Breast epithelium (tissue), 4 donors: ENCODE measurements at regions not wholly inside any gene's neighbourhood (a gene's known extent, or its start where the extent isn't known, plus 50 kb on each side); places are given as distances from the start of the nearest gene placed in this dataset.

Source experiments
- DNase-seq, 2 donors: peaks; one replicate each; pipeline ENCODE4 v3.0.0-alpha.2; 2019; ENCODE audit warnings: low spot score in 2 of 2
- H3K27ac ChIP-seq, 2 donors: fragments of 200-600 bp; sonication (generic) in 1 of 2; one replicate each; pipeline ENCODE4 v1.5.1; 2016 to 2019; ENCODE audit warnings: mild to moderate bottlenecking in 1 of 2
- H3K27me3 ChIP-seq, 2 donors: fragments of 200-600 bp; sonication (generic) in 1 of 2; one replicate each; pipeline versions ENCODE4 v1.5.1 to v1.6.0; 2017 to 2019; ENCODE audit warnings: control low read depth in 1 of 2, mild to moderate bottlenecking in 1 of 2
- H3K36me3 ChIP-seq: fragments of 200-600 bp; one replicate; pipeline ENCODE4 v1.5.1; 2019
- H3K4me1 ChIP-seq, 2 donors: fragments of 200-600 bp; sonication (generic); one replicate each; pipeline ENCODE4 v1.5.1; 2016 to 2019; ENCODE audit warnings: control low read depth in 1 of 2
- H3K4me3 ChIP-seq, 3 donors: fragments of 200-600 bp; sonication (generic); 1 replicate in 2 of 3; 2 replicates in 1 of 3; pipeline ENCODE4 v1.5.1; 2016 to 2019; ENCODE audit warnings: mild to moderate bottlenecking in 3 of 3, moderate library complexity in 2 of 3
- H3K9me3 ChIP-seq, 2 donors: fragments of 200-600 bp; sonication (generic) in 1 of 2; one replicate each; pipeline ENCODE4 v1.5.1; 2016 to 2019; ENCODE audit warnings: control low read depth in 1 of 2
- POLR2A ChIP-seq: fragments of 450-650 bp; IDR thresholded peaks from one replicate; pipeline ENCODE4 v1.6.1; 2016; ENCODE audit warnings: antibody characterized with exemption, mild to moderate bottlenecking, moderate library complexity
- POLR2AphosphoS5 ChIP-seq, 3 donors: sonication (generic); formaldehyde crosslinking; IDR thresholded peaks; one replicate each; pipeline ENCODE4 v1.6.1; 2017; ENCODE audit warnings: antibody characterized with exemption in 3 of 3
- intact Hi-C: fragments of 100-400 bp; cut with DNase I; formaldehyde crosslinking; loops from one replicate; pipeline ENCODE4 v1.15.1; 2023; ENCODE audit warnings: low total_unique reads
- TF ChIP-seq, protein P1 (sequence below), 3 donors: fragments of 450-650 bp; IDR thresholded peaks; one replicate each; pipeline ENCODE4 v1.5.1; 2016 to 2017; ENCODE audit warnings: antibody characterized with exemption in 3 of 3, mild to moderate bottlenecking in 3 of 3, moderate library complexity in 3 of 3

DNA sequence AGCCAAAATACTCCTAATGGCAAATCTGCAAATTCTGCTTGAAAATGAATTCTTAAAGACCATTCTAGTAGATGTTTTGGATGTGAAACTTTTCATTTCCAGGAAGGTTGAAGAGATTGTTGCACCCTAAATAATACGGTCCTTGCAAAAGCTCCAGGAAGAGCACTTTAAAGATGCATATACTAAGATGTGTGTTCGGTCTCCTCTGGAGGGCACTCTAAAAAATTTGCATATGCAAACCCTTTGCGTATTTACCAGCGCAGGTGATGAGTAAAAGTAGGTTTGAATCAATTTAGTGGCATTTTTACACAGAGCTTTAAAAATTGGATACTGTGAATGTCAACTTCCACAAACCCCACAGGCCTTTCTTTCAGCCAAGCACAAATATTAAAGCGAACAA is 378.1 kb upstream of the SORCS1 start:
- H3K4me1 ChIP-seq = no peaks in the 10 kb centered on the region
- no peaks in the 10 kb centered on the region for H3K27me3 ChIP-seq
- no peaks in the 10 kb centered on the region for H3K36me3 ChIP-seq
- no peak for DNase-seq
- no peaks in the 10 kb centered on the region for H3K9me3 ChIP-seq
- no peak overlapping the region for H3K27ac ChIP-seq
- intact Hi-C loops = no loop called here
- H3K4me3 ChIP-seq = no peak overlapping the region
- no peak for TF ChIP-seq POLR2A
- TF ChIP-seq, protein P1, sequence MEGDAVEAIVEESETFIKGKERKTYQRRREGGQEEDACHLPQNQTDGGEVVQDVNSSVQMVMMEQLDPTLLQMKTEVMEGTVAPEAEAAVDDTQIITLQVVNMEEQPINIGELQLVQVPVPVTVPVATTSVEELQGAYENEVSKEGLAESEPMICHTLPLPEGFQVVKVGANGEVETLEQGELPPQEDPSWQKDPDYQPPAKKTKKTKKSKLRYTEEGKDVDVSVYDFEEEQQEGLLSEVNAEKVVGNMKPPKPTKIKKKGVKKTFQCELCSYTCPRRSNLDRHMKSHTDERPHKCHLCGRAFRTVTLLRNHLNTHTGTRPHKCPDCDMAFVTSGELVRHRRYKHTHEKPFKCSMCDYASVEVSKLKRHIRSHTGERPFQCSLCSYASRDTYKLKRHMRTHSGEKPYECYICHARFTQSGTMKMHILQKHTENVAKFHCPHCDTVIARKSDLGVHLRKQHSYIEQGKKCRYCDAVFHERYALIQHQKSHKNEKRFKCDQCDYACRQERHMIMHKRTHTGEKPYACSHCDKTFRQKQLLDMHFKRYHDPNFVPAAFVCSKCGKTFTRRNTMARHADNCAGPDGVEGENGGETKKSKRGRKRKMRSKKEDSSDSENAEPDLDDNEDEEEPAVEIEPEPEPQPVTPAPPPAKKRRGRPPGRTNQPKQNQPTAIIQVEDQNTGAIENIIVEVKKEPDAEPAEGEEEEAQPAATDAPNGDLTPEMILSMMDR (IDR thresholded peaks at IDR 0.05) = no peak
- TF ChIP-seq POLR2AphosphoS5 (IDR thresholded peaks at IDR 0.05) = no peak

DNA sequence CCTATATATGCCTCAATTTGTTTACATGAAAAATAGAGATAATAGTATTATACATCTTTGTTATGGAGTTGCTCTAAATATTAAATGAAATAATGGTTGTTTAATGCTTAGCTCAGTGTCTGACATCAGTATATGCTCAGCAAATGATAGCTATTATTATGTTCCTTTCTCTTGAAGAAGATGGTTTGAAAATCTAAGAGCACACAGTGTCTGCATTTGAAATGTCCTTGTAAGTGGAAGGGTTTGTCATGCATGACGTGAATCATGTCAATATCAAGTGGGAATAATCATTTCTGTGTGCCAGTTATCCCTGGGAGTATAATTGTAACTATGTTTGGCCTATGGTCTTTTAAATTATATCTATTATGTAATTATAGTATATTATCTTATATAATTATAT is 377.5 kb upstream of the SORCS1 start:
- Histone ChIP-seq H3K9me3 (no peaks in the 10 kb centered on the region), H3K27ac (no peak overlapping the region), H3K27me3 (no peaks in the 10 kb centered on the region), H3K4me1 (no peaks in the 10 kb centered on the region), H3K4me3 (no peak overlapping the region), H3K36me3 (no peaks in the 10 kb centered on the region)
- TF ChIP-seq, protein P1 (IDR thresholded peaks at IDR 0.05) = no peak
- TF ChIP-seq POLR2AphosphoS5 (IDR thresholded peaks at IDR 0.05) (no peak), POLR2A (no peak)
- DNase-seq = no peak
- intact Hi-C loops = no loop called here

DNA sequence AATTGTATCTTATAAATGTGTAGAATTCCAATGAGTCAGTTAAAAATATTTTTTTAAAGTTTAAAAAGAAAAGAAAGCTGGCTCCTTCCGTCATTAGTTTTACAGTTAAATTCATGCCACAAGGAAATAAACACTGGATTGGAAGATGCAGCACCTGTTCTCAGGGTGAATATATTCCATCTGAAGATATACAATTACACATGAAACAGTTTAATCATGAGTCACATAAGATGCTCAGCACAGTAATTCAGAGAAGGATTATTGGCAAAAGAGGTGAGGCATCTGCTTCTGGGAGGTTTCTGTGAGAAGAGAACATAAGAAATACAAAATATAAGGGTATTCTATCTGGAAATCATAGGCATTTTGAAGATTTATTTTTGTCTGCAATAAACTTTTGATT is 376.5 kb upstream of the SORCS1 start:
- H3K9me3 ChIP-seq = no peaks in the 10 kb centered on the region
- no peak for TF ChIP-seq POLR2A
- TF ChIP-seq, protein P1 (IDR thresholded peaks at IDR 0.05) = no peak
- TF ChIP-seq POLR2AphosphoS5 (IDR thresholded peaks at IDR 0.05) = no peak
- no peaks in the 10 kb centered on the region for H3K4me1 ChIP-seq
- no peak for DNase-seq
- intact Hi-C loops = no loop called here
- H3K27ac ChIP-seq = no peak overlapping the region
- no peak overlapping the region for H3K4me3 ChIP-seq
- H3K27me3 ChIP-seq = no peaks in the 10 kb centered on the region
- no peaks in the 10 kb centered on the region for H3K36me3 ChIP-seq

DNA sequence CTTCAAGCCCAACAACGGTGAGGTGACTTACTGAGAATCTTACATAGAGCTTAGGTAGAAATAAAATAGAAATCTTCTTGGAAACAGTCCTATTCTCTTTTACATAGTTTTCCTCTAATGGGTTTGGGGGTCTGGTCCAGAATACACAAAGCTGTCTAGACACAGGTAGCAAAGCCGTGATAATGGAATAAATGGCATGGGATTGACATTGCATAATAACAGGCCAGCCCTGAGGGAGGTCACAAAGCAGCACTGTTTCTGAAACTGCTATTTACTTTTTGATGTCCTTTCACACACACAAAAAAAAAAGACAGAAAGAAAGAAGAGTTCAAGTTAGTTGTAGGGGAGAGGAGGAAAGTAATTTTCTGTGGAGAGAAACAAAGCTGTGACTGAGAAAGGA is 364.8 kb upstream of the SORCS1 start:
- Histone ChIP-seq H3K36me3 (no peaks in the 10 kb centered on the region), H3K27ac (no peak overlapping the region), H3K4me3 (no peak overlapping the region), H3K4me1 (no peaks in the 10 kb centered on the region), H3K27me3 (no peaks in the 10 kb centered on the region), H3K9me3 (no peaks in the 10 kb centered on the region)
- TF ChIP-seq POLR2A (no peak), POLR2AphosphoS5 (IDR thresholded peaks at IDR 0.05) (no peak)
- TF ChIP-seq, protein P1 (IDR thresholded peaks at IDR 0.05) = no peak
- DNase-seq = no peak
- intact Hi-C loops = no loop called here

DNA sequence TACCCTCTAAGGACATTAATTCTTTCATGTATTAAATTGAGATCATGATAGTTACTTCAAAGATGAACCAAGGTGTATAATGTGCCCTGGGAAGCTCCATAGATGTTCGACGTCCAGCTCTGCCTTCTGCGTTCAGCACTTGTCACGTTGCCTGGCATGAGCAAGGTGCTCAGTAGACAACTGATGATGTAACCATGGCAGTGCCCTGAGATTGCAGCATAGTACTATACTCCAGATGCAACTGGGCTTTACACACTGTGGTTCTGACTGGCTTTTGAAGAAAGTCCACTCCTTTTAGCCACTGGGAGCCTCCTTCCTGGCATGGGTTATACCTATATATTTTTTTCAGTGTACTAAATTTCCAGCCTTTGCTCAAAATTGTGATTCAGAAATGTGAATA is 355.8 kb upstream of the SORCS1 start:
- no peak overlapping the region for H3K4me3 ChIP-seq
- H3K27ac ChIP-seq = no peak overlapping the region
- DNase-seq = no peak
- H3K9me3 ChIP-seq = no peaks in the 10 kb centered on the region
- TF ChIP-seq POLR2AphosphoS5 (IDR thresholded peaks at IDR 0.05) (no peak), POLR2A (no peak)
- TF ChIP-seq, protein P1 (IDR thresholded peaks at IDR 0.05) = no peak
- H3K27me3 ChIP-seq = no peaks in the 10 kb centered on the region
- H3K4me1 ChIP-seq = no peaks in the 10 kb centered on the region
- intact Hi-C loops = no loop called here
- no peaks in the 10 kb centered on the region for H3K36me3 ChIP-seq
